SK-N-SH (cell line): ENCODE measurements at regions not wholly inside any gene's neighbourhood (a gene's known extent, or its start where the extent isn't known, plus 50 kb on each side); places are given as distances from the start of the nearest gene placed in this dataset.

Experiments used
- GABPA ChIP-seq: IDR thresholded peaks from 2 replicates; pipeline ENCODE4 v1.4.0; 2012; ENCODE audit warnings: low read depth, mild to moderate bottlenecking
- JUND ChIP-seq: IDR thresholded peaks from 2 replicates; pipeline ENCODE4 v1.4.0; 2012
- NFIC ChIP-seq: IDR thresholded peaks from 2 replicates; pipeline ENCODE4 v1.4.0; 2012; ENCODE audit warnings: borderline replicate concordance
- POLR2AphosphoS5 ChIP-seq: IDR thresholded peaks from 2 replicates; pipeline ENCODE4 v1.6.1; 2012; ENCODE audit warnings: low read depth, low read length

DNA sequence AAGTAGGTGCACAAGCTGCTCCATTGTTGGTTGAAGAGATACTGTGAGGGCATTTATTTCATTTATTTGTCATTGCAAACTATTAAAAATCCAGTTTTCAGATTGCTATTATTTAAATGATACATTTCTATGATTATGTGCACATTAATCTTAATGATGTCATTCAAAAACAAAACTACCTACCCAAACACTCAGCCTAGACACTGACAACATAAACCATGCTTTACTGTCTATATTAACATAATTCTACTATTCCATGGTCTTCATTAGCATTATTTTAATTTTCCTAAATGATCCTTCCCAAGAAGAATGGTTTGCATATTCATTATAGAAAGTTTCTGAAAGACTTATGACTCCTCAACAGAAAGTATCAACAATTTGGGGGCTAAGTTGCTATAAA, 813.0 kb upstream of the SLITRK5 start:
- TF ChIP-seq JUND (no peak), GABPA (no peak), POLR2AphosphoS5 (no peak), NFIC (no peak)
